ENCODE measurements at regions not wholly inside any gene's neighbourhood (a gene's known extent, or its start where the extent isn't known, plus 50 kb on each side); places are given as distances from the start of the nearest gene placed in this dataset.
A peak's percentile ranks its signal among the peaks of the same experiment; 100 is the strongest.

DNA sequence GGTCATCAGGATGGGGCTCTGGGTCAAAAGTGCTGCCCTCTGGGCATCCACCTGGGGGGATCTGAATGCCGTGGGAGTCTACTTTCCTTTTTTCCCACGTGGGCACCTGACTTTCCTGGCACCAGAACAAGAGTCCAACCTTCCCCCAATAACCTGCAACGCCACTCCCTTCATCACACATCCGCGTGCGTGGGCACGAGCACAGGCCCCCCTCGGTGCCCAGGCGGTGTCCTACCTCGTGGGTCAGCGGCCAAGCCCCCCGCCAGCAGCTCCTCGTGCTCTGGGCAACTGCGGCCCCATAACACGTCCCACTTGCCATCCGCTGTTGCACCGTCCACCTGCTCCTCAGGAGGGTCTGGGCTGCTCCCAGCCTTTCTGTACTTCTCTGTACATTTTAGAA lies 87.0 kb downstream of the YTHDF1 start:
- H3K36me3 ChIP-seq (replicated peaks in 1 of 2; ENCODE audit: control insufficient read depth in 2 of 2, insufficient read depth in 2 of 2, low read length in 2 of 2), result no peaks in the 10 kb centered on the region
- no peaks in the 10 kb centered on the region for H3K9me3 ChIP-seq (replicated peaks in 1 of 2; ENCODE audit: control insufficient read depth in 2 of 2, insufficient read depth in 1 of 2, low read depth in 1 of 2, low read length in 2 of 2)
- no peak overlapping the region for H4K91ac ChIP-seq (ENCODE audit: low read depth, low read length, poor library complexity)
- no peak overlapping the region for H2AFZ ChIP-seq (ENCODE audit: low read length)
- no peak overlapping the region for H3K4me3 ChIP-seq (ENCODE audit: low read length in 2 of 2)
- H3K18ac ChIP-seq (ENCODE audit: low read length), result peak overlapping the region; percentile 44
- H3K27me3 ChIP-seq (ENCODE audit: control insufficient read depth in 3 of 3, insufficient read depth in 3 of 3, low read depth in 1 of 3, low read length in 3 of 3), result peaks cover 0 to 67% (median 0%) of the 10 kb centered on the region in 3 experiments
- no peak overlapping the region for H2BK12ac ChIP-seq (ENCODE audit: low read length)
- no peak overlapping the region for H2BK120ac ChIP-seq (ENCODE audit: low read depth, low read length)
- no peak overlapping the region for H4K8ac ChIP-seq (ENCODE audit: low read depth, low read length)
- no peak overlapping the region for H2BK15ac ChIP-seq (ENCODE audit: low read length)
- WGBS, 2 donors (ENCODE audit: extremely low coverage in 2 of 2, insufficient read length in 2 of 2, insufficient replicate concordance in 1 of 2), result no CpG with 5 or more reads among the region's 17 CpGs
- H3K79me1 ChIP-seq (ENCODE audit: low read depth, low read length), result no peaks in the 10 kb centered on the region
- no peak for DNase-seq (ENCODE audit: low spot score)
- no peak overlapping the region for H2BK5ac ChIP-seq (ENCODE audit: low read length)
- H2AK5ac ChIP-seq (ENCODE audit: low read depth, low read length), result peak overlapping the region; percentile 32
- H3K14ac ChIP-seq (ENCODE audit: low read length), result no peak overlapping the region
- no peak overlapping the region for H3K4ac ChIP-seq (ENCODE audit: low read length)
- no peak overlapping the region for H3K4me2 ChIP-seq (ENCODE audit: insufficient read depth, low read length, poor library complexity, severe bottlenecking)
- H3K23ac ChIP-seq (ENCODE audit: low read depth, low read length, poor library complexity), result peak overlapping the region; percentile 57
- no peak overlapping the region for H3K9ac ChIP-seq (ENCODE audit: low read depth, low read length, poor library complexity)
- peaks cover 7 to 11% of the 10 kb centered on the region in 2 donors for H3K4me1 ChIP-seq (ENCODE audit: control insufficient read depth in 2 of 2, insufficient read depth in 1 of 2, low read depth in 1 of 2, low read length in 2 of 2)
- H3K27ac ChIP-seq (replicated peaks; ENCODE audit: low read length), result no peak overlapping the region

DNA sequence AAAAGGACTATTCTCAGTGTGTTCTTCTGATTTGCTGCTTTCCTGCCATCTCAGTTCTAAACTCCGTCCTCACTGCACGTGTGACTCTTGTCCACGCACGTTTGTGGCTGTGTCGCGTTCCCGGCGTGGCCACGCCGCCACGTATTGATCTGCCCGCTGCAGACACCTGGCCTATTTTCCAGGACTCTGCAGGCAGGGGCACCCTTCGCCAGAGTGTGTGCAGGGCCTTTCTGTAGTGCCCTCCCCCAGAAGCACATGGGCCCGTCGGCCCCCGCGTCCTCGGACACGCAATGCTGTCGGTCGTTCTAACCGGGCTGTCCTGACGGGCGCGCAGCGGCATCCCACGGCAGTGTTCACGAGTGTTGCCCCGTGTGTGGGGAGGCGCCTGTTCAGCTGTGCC lies 87.6 kb downstream of the YTHDF1 start:
- DNase-seq (ENCODE audit: low spot score), result no peak
- no peak overlapping the region for H2AFZ ChIP-seq (ENCODE audit: low read length)
- peaks cover 0 to 67% (median 0%) of the 10 kb centered on the region in 3 experiments for H3K27me3 ChIP-seq (ENCODE audit: control insufficient read depth in 3 of 3, insufficient read depth in 3 of 3, low read depth in 1 of 3, low read length in 3 of 3)
- no peak overlapping the region for H3K4me2 ChIP-seq (ENCODE audit: insufficient read depth, low read length, poor library complexity, severe bottlenecking)
- H3K4me1 ChIP-seq (ENCODE audit: control insufficient read depth in 2 of 2, insufficient read depth in 1 of 2, low read depth in 1 of 2, low read length in 2 of 2), result peaks cover 7 to 11% of the 10 kb centered on the region in 2 donors
- no peaks in the 10 kb centered on the region for H3K9me3 ChIP-seq (replicated peaks in 1 of 2; ENCODE audit: control insufficient read depth in 2 of 2, insufficient read depth in 1 of 2, low read depth in 1 of 2, low read length in 2 of 2)
- no peak overlapping the region for H2AK5ac ChIP-seq (ENCODE audit: low read depth, low read length)
- no peak overlapping the region for H4K8ac ChIP-seq (ENCODE audit: low read depth, low read length)
- H3K23ac ChIP-seq (ENCODE audit: low read depth, low read length, poor library complexity), result no peak overlapping the region
- no peak overlapping the region for H2BK15ac ChIP-seq (ENCODE audit: low read length)
- no peak overlapping the region for H3K4ac ChIP-seq (ENCODE audit: low read length)
- no peak overlapping the region for H2BK120ac ChIP-seq (ENCODE audit: low read depth, low read length)
- whole genome bisulfite sequencing, 2 donors (ENCODE audit: extremely low coverage in 2 of 2, insufficient read length in 2 of 2, insufficient replicate concordance in 1 of 2), result no CpG with 5 or more reads among the region's 30 CpGs
- H3K18ac ChIP-seq (ENCODE audit: low read length), result no peak overlapping the region
- H2BK12ac ChIP-seq (ENCODE audit: low read length), result no peak overlapping the region
- no peaks in the 10 kb centered on the region for H3K36me3 ChIP-seq (replicated peaks in 1 of 2; ENCODE audit: control insufficient read depth in 2 of 2, insufficient read depth in 2 of 2, low read length in 2 of 2)
- H3K27ac ChIP-seq (replicated peaks; ENCODE audit: low read length), result no peak overlapping the region
- H4K91ac ChIP-seq (ENCODE audit: low read depth, low read length, poor library complexity), result no peak overlapping the region
- H3K9ac ChIP-seq (ENCODE audit: low read depth, low read length, poor library complexity), result no peak overlapping the region
- peak overlapping the region in 1 of 2 donors; percentile 51 for H3K4me3 ChIP-seq (ENCODE audit: low read length in 2 of 2)
- H3K14ac ChIP-seq (ENCODE audit: low read length), result no peak overlapping the region
- no peaks in the 10 kb centered on the region for H3K79me1 ChIP-seq (ENCODE audit: low read depth, low read length)
- no peak overlapping the region for H2BK5ac ChIP-seq (ENCODE audit: low read length)

DNA sequence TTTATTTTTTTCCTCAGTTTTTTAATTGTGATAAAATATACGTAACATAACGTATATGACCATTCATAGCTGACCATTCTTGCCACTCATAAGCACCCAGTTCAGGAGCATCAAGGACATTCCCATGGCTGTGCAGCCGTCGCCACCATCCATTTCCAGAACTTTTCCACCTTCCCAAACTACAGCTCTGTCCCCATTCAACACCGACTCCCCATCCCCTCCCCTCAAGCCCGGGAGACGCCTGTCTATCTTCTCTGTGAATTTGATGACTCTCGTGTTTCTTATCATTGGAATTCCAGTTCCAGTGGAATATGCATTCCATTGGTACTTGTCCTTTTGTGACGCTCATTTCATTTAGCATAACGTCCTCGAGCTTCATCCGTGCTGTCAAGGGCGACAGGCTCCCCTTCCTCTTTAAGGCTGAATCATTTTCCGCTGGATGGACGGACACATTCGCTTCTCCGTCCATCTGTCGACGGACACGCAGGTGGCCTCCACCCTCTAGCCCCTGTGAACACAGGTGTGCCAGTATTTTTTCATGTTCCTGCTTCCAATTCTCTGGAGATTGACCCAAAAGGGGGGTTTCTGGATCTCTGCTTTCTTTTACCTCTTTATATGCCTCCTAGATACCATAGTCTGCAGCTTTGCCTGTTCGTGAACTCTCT lies 88.1 kb downstream of the YTHDF1 start:
- no peak overlapping the region for H3K14ac ChIP-seq (ENCODE audit: low read length)
- H2AFZ ChIP-seq (ENCODE audit: low read length), result no peak overlapping the region
- no peak for DNase-seq (ENCODE audit: low spot score)
- H2BK120ac ChIP-seq (ENCODE audit: low read depth, low read length), result no peak overlapping the region
- H3K79me1 ChIP-seq (ENCODE audit: low read depth, low read length), result no peaks in the 10 kb centered on the region
- no peak overlapping the region for H3K4ac ChIP-seq (ENCODE audit: low read length)
- H3K4me3 ChIP-seq (ENCODE audit: low read length in 2 of 2), result no peak overlapping the region
- H3K18ac ChIP-seq (ENCODE audit: low read length), result no peak overlapping the region
- no peak overlapping the region for H3K23ac ChIP-seq (ENCODE audit: low read depth, low read length, poor library complexity)
- no peak overlapping the region for H3K9ac ChIP-seq (ENCODE audit: low read depth, low read length, poor library complexity)
- no peak overlapping the region for H3K4me2 ChIP-seq (ENCODE audit: insufficient read depth, low read length, poor library complexity, severe bottlenecking)
- no peak overlapping the region for H2BK5ac ChIP-seq (ENCODE audit: low read length)
- H2BK15ac ChIP-seq (ENCODE audit: low read length), result no peak overlapping the region
- no peak overlapping the region for H2AK5ac ChIP-seq (ENCODE audit: low read depth, low read length)
- H2BK12ac ChIP-seq (ENCODE audit: low read length), result no peak overlapping the region
- no peaks in the 10 kb centered on the region for H3K9me3 ChIP-seq (replicated peaks in 1 of 2; ENCODE audit: control insufficient read depth in 2 of 2, insufficient read depth in 1 of 2, low read depth in 1 of 2, low read length in 2 of 2)
- no peaks in the 10 kb centered on the region for H3K36me3 ChIP-seq (replicated peaks in 1 of 2; ENCODE audit: control insufficient read depth in 2 of 2, insufficient read depth in 2 of 2, low read length in 2 of 2)
- no peak overlapping the region for H4K8ac ChIP-seq (ENCODE audit: low read depth, low read length)
- H3K27me3 ChIP-seq (ENCODE audit: control insufficient read depth in 3 of 3, insufficient read depth in 3 of 3, low read depth in 1 of 3, low read length in 3 of 3), result peaks cover 0 to 70% (median 0%) of the 10 kb centered on the region in 3 experiments
- peaks cover 7 to 11% of the 10 kb centered on the region in 2 donors for H3K4me1 ChIP-seq (ENCODE audit: control insufficient read depth in 2 of 2, insufficient read depth in 1 of 2, low read depth in 1 of 2, low read length in 2 of 2)
- no peak overlapping the region for H3K27ac ChIP-seq (replicated peaks; ENCODE audit: low read length)
- no peak overlapping the region for H4K91ac ChIP-seq (ENCODE audit: low read depth, low read length, poor library complexity)
- no CpG with 5 or more reads among the region's 21 CpGs for WGBS, 2 donors (ENCODE audit: extremely low coverage in 2 of 2, insufficient read length in 2 of 2, insufficient replicate concordance in 1 of 2)

DNA sequence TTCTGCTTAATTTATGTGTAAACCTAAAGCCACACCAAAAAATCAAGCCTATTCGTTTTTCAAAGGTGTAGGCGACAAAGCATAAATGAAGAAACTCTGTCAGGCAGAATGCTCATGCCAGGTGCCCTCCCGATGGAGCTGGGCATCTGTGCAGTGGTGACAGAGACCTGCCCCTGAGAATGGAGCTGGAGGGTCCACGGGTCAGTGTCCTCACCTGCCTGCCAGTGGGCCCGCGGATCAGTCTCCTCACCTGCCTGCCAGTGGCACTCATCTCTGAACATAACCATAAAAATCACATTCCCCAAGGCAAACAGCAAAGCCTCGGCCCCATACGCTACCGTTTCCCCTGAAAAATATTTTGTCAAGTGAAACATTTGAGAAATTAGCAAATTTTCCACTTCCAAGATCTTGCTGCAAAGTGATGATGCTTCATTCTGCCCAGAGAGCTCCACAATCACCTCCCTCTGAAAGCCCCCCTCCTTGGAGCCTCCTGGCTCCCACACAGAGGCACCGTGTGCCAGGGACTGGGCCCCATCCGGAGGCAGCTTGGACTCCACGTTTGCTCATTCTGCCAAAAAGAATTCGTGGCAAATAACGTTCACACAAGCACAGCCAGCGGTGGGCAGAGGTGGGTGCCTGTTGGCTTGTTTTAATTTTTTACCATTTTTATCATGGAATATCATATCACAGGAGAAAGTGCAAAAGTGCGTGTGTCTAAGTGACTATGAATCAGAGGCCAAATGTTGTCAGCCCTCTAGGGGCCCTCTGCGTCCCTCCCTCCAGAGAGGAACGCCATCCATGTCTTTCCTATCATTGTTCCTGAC lies 88.8 kb downstream of the YTHDF1 start:
- H2BK120ac ChIP-seq (ENCODE audit: low read depth, low read length), result no peak overlapping the region
- H4K8ac ChIP-seq (ENCODE audit: low read depth, low read length), result no peak overlapping the region
- no peak overlapping the region for H3K23ac ChIP-seq (ENCODE audit: low read depth, low read length, poor library complexity)
- no peak overlapping the region for H3K14ac ChIP-seq (ENCODE audit: low read length)
- H2BK12ac ChIP-seq (ENCODE audit: low read length), result no peak overlapping the region
- H3K18ac ChIP-seq (ENCODE audit: low read length), result no peak overlapping the region
- no peak overlapping the region for H3K4me2 ChIP-seq (ENCODE audit: insufficient read depth, low read length, poor library complexity, severe bottlenecking)
- H2AK5ac ChIP-seq (ENCODE audit: low read depth, low read length), result no peak overlapping the region
- peaks cover 0 to 70% (median 2%) of the 10 kb centered on the region in 3 experiments for H3K27me3 ChIP-seq (ENCODE audit: control insufficient read depth in 3 of 3, insufficient read depth in 3 of 3, low read depth in 1 of 3, low read length in 3 of 3)
- H3K27ac ChIP-seq (replicated peaks; ENCODE audit: low read length), result no peak overlapping the region
- H3K36me3 ChIP-seq (replicated peaks in 1 of 2; ENCODE audit: control insufficient read depth in 2 of 2, insufficient read depth in 2 of 2, low read length in 2 of 2), result no peaks in the 10 kb centered on the region
- no peak overlapping the region for H4K91ac ChIP-seq (ENCODE audit: low read depth, low read length, poor library complexity)
- H3K4me3 ChIP-seq (ENCODE audit: low read length in 2 of 2), result no peak overlapping the region
- DNase-seq (ENCODE audit: low spot score), result no peak
- no peak overlapping the region for H3K4ac ChIP-seq (ENCODE audit: low read length)
- H3K79me1 ChIP-seq (ENCODE audit: low read depth, low read length), result no peaks in the 10 kb centered on the region
- no peak overlapping the region for H2BK15ac ChIP-seq (ENCODE audit: low read length)
- H3K9ac ChIP-seq (ENCODE audit: low read depth, low read length, poor library complexity), result no peak overlapping the region
- peaks cover 7 to 11% of the 10 kb centered on the region in 2 donors for H3K4me1 ChIP-seq (ENCODE audit: control insufficient read depth in 2 of 2, insufficient read depth in 1 of 2, low read depth in 1 of 2, low read length in 2 of 2)
- no peak overlapping the region for H2BK5ac ChIP-seq (ENCODE audit: low read length)
- no CpG with 5 or more reads among the region's 18 CpGs for WGBS, 2 donors (ENCODE audit: extremely low coverage in 2 of 2, insufficient read length in 2 of 2, insufficient replicate concordance in 1 of 2)
- H2AFZ ChIP-seq (ENCODE audit: low read length), result no peak overlapping the region
- H3K9me3 ChIP-seq (replicated peaks in 1 of 2; ENCODE audit: control insufficient read depth in 2 of 2, insufficient read depth in 1 of 2, low read depth in 1 of 2, low read length in 2 of 2), result no peaks in the 10 kb centered on the region

Data from neuronal stem cell (in vitro differentiated cells).